Body of pancreas (tissue), 4 donors: ENCODE measurements at regions not wholly inside any gene's neighbourhood (a gene's known extent, or its start where the extent isn't known, plus 50 kb on each side); places are given as distances from the start of the nearest gene placed in this dataset.

Experiments
- ATAC-seq: fragments of 150-250 bp; one replicate; pipeline ENCODE4 v1.9.1; 2016
- DNase-seq, 4 donors: peaks; one replicate each; pipeline ENCODE4 v3.0.0-alpha.2; 2019
- H3K27ac ChIP-seq, 4 donors: fragments of 200-600 bp; sonication (generic); 1 replicate in 3 of 4; 2 replicates in 1 of 4; pipeline versions ENCODE4 v1.5.1 to v1.6.1; 2016 to 2019; ENCODE audit warnings: mild to moderate bottlenecking in 1 of 4, mixed read lengths in 1 of 4, moderate library complexity in 1 of 4
- H3K27me3 ChIP-seq, 2 donors: fragments of 200-600 bp; sonication (generic); one replicate each; pipeline ENCODE4 v1.6.0; 2016; ENCODE audit warnings: mild to moderate bottlenecking in 1 of 2
- H3K36me3 ChIP-seq, 2 donors: fragments of 200-600 bp; sonication (generic); replicated peaks in 1 of 2; 2 replicates each; pipeline ENCODE4 v1.5.1; 2016; ENCODE audit warnings: low read depth in 2 of 2; ENCODE audit not compliant: insufficient read depth in 1 of 2
- H3K4me1 ChIP-seq: fragments of 200-600 bp; sonication (generic); one replicate; pipeline ENCODE4 v1.6.0; 2016
- H3K4me3 ChIP-seq, 2 donors: fragments of 200-600 bp; sonication (generic); 1 replicate in 1 of 2; 2 replicates in 1 of 2; pipeline ENCODE4 v1.5.1; 2016 to 2019
- H3K9me3 ChIP-seq, 3 donors: fragments of 200-600 bp; sonication (generic); 1 replicate in 2 of 3; 2 replicates in 1 of 3; pipeline ENCODE4 v1.5.1; 2016
- POLR2A ChIP-seq, 3 donors: fragments of 450-650 bp; IDR thresholded peaks; one replicate each; pipeline ENCODE4 v1.6.1; 2016; ENCODE audit warnings: antibody characterized with exemption in 3 of 3, mild to moderate bottlenecking in 2 of 3
- WGBS, 2 donors: methylation state at CpG; one replicate each; pipeline ENCODE4 v1.1.5; 2017; 5-methylcytosine and 5-hydroxymethylcytosine counted together
- intact Hi-C: fragments of 100-400 bp; cut with DNase I; formaldehyde crosslinking; loops from one replicate; pipeline ENCODE4 v1.15.1; 2023
- TF ChIP-seq, protein P1 (sequence below), 7 experiments: fragments of 450-650 bp in 4 of 7; fragments of 200-600 bp in 3 of 7; sonication (generic) in 3 of 7; IDR thresholded peaks; one replicate each; pipeline ENCODE4 v1.5.1; 2016 to 2019; ENCODE audit warnings: antibody characterized with exemption in 7 of 7

DNA sequence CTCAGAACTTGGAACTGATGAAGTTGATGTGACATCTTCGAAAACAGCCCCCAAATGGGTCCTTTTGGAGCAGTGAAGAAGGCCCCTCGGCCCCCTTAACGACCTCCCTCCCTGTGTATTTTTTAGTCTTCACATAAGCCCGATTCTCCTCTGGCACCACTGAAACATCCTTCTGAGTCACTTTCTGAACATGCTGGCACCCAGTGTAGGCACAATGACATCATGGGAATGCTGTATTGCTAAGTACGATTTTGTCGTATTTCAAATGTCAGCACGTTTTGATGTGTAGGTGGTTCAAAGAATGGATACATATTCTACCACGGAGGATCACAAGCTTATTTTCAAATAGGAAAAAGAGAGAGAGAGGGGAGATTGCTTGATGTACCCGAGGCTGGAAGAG, 111.7 kb upstream of the RIOK3 start:
- intact Hi-C loops = no loop called here
- H3K4me3 ChIP-seq = no peak overlapping the region
- 75 to 77% methylated on average over 9 of the region's 9 CpGs for WGBS, 2 donors
- TF ChIP-seq, protein P1, sequence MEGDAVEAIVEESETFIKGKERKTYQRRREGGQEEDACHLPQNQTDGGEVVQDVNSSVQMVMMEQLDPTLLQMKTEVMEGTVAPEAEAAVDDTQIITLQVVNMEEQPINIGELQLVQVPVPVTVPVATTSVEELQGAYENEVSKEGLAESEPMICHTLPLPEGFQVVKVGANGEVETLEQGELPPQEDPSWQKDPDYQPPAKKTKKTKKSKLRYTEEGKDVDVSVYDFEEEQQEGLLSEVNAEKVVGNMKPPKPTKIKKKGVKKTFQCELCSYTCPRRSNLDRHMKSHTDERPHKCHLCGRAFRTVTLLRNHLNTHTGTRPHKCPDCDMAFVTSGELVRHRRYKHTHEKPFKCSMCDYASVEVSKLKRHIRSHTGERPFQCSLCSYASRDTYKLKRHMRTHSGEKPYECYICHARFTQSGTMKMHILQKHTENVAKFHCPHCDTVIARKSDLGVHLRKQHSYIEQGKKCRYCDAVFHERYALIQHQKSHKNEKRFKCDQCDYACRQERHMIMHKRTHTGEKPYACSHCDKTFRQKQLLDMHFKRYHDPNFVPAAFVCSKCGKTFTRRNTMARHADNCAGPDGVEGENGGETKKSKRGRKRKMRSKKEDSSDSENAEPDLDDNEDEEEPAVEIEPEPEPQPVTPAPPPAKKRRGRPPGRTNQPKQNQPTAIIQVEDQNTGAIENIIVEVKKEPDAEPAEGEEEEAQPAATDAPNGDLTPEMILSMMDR (IDR thresholded peaks at IDR 0.05) = no peak
- TF ChIP-seq POLR2A (IDR thresholded peaks at IDR 0.05) = no peak
- no peaks in the 10 kb centered on the region for H3K27me3 ChIP-seq
- ATAC-seq (no peak), DNase-seq (no peak)
- H3K36me3 ChIP-seq = no peaks in the 10 kb centered on the region
- H3K9me3 ChIP-seq = no peaks in the 10 kb centered on the region
- no peak overlapping the region for H3K27ac ChIP-seq
- H3K4me1 ChIP-seq = no peaks in the 10 kb centered on the region

DNA sequence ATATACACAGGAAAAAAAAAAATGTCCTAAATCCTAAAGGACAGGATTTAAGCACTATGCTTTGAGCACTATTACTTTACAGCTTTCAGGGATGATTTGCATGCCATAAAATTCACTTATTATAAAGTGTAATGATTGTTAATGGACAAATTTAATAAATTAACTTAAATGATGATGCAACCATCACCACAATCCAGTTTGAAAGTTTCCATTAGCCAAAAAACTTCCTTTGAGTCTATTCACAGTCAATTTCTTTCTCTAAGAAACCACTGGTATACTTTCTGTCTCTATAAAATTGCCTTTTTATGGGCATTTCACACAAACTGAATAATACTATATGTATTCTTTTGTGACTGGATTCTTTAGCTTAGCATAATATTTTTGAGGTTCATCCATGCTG, 111.1 kb upstream of the RIOK3 start:
- no peak for DNase-seq
- no peak for ATAC-seq
- Histone ChIP-seq H3K4me3 (no peak overlapping the region), H3K4me1 (no peaks in the 10 kb centered on the region), H3K27me3 (no peaks in the 10 kb centered on the region), H3K27ac (no peak overlapping the region), H3K9me3 (no peaks in the 10 kb centered on the region), H3K36me3 (no peaks in the 10 kb centered on the region)
- intact Hi-C loops = no loop called here
- TF ChIP-seq POLR2A (IDR thresholded peaks at IDR 0.05) = no peak
- TF ChIP-seq, protein P1 (IDR thresholded peaks at IDR 0.05) = no peak

DNA sequence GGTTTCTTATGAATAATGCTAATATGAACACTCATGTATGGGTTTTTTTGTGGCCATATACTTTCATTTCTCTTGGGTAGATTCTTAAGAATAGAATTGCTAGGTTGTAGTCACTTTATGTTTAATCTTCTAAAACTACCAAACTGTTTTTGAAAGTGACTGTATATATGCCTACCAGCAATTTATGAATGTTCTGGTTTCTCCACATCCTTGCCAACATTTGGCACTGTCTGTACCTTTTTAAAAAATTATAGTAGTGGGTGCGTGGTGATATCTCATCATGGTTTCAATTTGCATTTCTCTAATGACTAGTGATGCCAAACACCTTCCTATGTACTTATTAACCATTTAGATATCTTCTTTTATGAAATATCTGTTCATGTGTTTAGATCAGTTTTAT, 110.6 kb upstream of the RIOK3 start:
- H3K27ac ChIP-seq = no peak overlapping the region
- H3K9me3 ChIP-seq = no peaks in the 10 kb centered on the region
- TF ChIP-seq POLR2A (IDR thresholded peaks at IDR 0.05) = no peak
- TF ChIP-seq, protein P1 (IDR thresholded peaks at IDR 0.05) = no peak
- ATAC-seq = no peak
- no peak overlapping the region for H3K4me3 ChIP-seq
- intact Hi-C loops = no loop called here
- H3K36me3 ChIP-seq = no peaks in the 10 kb centered on the region
- H3K4me1 ChIP-seq = no peaks in the 10 kb centered on the region
- WGBS, 2 donors = 56 to 65% methylated on average over 1 of the region's 1 CpG
- DNase-seq = no peak
- no peaks in the 10 kb centered on the region for H3K27me3 ChIP-seq

DNA sequence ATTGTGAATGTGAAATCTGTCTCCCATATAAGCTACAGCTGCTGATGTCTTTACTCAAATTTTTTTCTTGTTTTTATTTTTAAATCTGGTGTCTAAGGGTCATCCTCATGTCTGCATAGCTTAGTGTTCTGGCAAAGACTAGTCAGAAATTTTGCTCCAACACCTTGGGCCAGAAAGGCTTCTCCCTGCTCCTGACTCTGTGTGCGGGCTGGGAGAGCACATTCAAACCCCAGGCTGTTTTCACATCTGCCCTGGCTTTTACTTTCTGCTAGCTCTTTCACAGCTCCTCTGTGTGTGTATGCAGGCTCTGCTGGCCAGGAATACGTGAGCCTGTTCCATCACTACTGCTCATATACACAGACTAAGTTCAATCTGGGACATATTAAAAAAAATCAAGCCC, 102.9 kb upstream of the RIOK3 start:
- DNase-seq (no peak), ATAC-seq (no peak)
- Histone ChIP-seq H3K4me3 (no peak overlapping the region), H3K9me3 (no peaks in the 10 kb centered on the region), H3K4me1 (no peaks in the 10 kb centered on the region), H3K36me3 (no peaks in the 10 kb centered on the region), H3K27ac (no peak overlapping the region), H3K27me3 (no peaks in the 10 kb centered on the region)
- TF ChIP-seq, protein P1 (IDR thresholded peaks at IDR 0.05) = no peak
- no peak for TF ChIP-seq POLR2A (IDR thresholded peaks at IDR 0.05)
- intact Hi-C loops = no loop called here
- WGBS, 2 donors = 93 to 100% methylated on average over 2 of the region's 2 CpGs

DNA sequence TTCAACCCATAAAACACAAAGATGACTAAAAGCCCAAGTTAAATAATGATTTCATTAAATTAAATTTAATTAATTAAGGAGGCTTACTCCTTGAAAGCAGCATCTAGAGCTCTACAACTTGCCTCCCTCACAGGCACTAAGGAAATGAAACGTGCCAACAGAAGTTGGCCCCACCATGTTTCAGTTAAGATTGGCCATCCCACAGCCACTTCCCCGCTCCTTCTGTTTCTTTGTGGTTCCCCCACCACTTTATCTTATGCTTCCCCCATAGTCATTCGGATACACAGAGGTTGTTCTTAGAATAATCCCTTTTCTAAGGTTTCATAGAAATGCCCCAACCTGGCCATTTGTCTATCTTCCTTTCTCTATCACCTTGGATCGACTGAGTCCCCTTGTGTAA, 101.6 kb upstream of the RIOK3 start:
- H3K4me3 ChIP-seq = no peak overlapping the region
- H3K36me3 ChIP-seq = no peaks in the 10 kb centered on the region
- no peak for ATAC-seq
- no peaks in the 10 kb centered on the region for H3K27me3 ChIP-seq
- DNase-seq = no peak
- TF ChIP-seq, protein P1 (IDR thresholded peaks at IDR 0.05) = no peak
- no peak for TF ChIP-seq POLR2A (IDR thresholded peaks at IDR 0.05)
- H3K4me1 ChIP-seq = peaks cover 2% of the 10 kb centered on the region
- no peaks in the 10 kb centered on the region for H3K9me3 ChIP-seq
- H3K27ac ChIP-seq = no peak overlapping the region
- intact Hi-C loops = no loop called here
- 86 to 94% methylated on average over 4 of the region's 4 CpGs for whole genome bisulfite sequencing, 2 donors
